ENCODE measurements at regions not wholly inside any gene's neighbourhood (a gene's known extent, or its start where the extent isn't known, plus 50 kb on each side); places are given as distances from the start of the nearest gene placed in this dataset.

GRCh38 chr5:13640270-13640669 is 304.2 kb downstream of the DNAH5 start:
- TF ChIP-seq SUZ12 (IDR thresholded peaks at IDR 0.05; ENCODE audit: extremely low read depth, insufficient read depth, insufficient read length): no peak
- no peak for TF ChIP-seq ZNF274 (IDR thresholded peaks at IDR 0.05; ENCODE audit: low read depth, low read length)

All from NT2/D1 (cell line).